Peyer's patch (tissue), 4 donors: ENCODE measurements at regions not wholly inside any gene's neighbourhood (a gene's known extent, or its start where the extent isn't known, plus 50 kb on each side); places are given as distances from the start of the nearest gene placed in this dataset.

Experiments used
- POLR2A ChIP-seq, 2 donors: fragments of 450-650 bp; IDR thresholded peaks; one replicate each; pipeline ENCODE4 v1.5.1; 2017; ENCODE audit warnings: antibody characterized with exemption in 2 of 2, mild to moderate bottlenecking in 2 of 2, moderate library complexity in 2 of 2
- TF ChIP-seq, protein P1 (sequence below), 6 experiments: fragments of 450-650 bp in 4 of 6; fragments of 200-600 bp in 2 of 6; sonication (generic) in 1 of 6; IDR thresholded peaks; one replicate each; pipeline ENCODE4 v1.5.1; 2017 to 2019; ENCODE audit warnings: antibody characterized with exemption in 6 of 6, mild to moderate bottlenecking in 3 of 6, moderate library complexity in 1 of 6

DNA sequence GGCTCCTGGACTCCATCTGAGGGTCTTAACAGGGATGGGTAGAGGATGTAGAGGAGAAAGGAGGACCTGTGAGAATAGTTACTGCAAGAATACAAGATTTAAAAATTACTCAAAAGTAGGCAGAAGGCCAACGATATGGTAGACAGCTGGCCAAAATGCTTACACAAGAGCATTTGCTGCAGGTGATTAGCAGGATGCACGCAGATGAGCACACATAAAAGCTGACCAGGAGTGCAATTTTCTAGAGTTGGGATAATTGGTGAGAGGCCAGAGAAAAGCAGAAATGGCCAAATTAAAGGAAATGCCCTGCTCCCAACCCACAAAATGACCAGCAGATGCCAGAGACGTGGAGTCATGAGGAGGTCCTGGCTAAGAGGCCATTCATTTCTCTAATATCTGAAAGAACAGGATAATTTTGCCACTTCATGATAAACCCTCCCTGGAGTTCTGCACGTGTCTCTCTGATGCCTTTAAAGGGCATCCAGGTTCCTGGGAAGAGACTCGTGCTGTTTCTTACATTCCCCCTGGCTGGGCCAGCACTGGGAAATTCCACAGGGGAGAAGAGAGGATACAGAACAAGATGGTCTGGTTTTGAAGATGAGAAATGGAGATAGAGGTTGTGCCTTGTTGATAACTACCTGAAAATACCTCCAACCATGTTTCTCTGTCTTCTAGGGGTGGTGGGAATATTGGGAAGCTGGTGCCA is 62.3 kb upstream of the KCNA3 start:
- TF ChIP-seq, protein P1, sequence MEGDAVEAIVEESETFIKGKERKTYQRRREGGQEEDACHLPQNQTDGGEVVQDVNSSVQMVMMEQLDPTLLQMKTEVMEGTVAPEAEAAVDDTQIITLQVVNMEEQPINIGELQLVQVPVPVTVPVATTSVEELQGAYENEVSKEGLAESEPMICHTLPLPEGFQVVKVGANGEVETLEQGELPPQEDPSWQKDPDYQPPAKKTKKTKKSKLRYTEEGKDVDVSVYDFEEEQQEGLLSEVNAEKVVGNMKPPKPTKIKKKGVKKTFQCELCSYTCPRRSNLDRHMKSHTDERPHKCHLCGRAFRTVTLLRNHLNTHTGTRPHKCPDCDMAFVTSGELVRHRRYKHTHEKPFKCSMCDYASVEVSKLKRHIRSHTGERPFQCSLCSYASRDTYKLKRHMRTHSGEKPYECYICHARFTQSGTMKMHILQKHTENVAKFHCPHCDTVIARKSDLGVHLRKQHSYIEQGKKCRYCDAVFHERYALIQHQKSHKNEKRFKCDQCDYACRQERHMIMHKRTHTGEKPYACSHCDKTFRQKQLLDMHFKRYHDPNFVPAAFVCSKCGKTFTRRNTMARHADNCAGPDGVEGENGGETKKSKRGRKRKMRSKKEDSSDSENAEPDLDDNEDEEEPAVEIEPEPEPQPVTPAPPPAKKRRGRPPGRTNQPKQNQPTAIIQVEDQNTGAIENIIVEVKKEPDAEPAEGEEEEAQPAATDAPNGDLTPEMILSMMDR (IDR thresholded peaks at IDR 0.05): no peak
- TF ChIP-seq POLR2A (IDR thresholded peaks at IDR 0.05): no peak
